Fibroblast of lung (primary cell): ENCODE measurements at regions not wholly inside any gene's neighbourhood (a gene's known extent, or its start where the extent isn't known, plus 50 kb on each side); places are given as distances from the start of the nearest gene placed in this dataset.
"Not testable (repeated sequence)": the region's sequence is repeated elsewhere in the genome, so short reads cannot be mapped to it uniquely, and the experiment has no call there.

Source experiments
- CTCF ChIP-seq, 2 donors: IDR thresholded peaks in 1 of 2; conservative IDR thresholded peaks in 1 of 2; 1 replicate in 1 of 2; 2 replicates in 1 of 2; pipeline ENCODE4 v1.5.1; 2011 to 2012; ENCODE audit warnings: low read length in 2 of 2, control low read depth in 1 of 2, inconsistent platforms in 1 of 2, low read depth in 1 of 2, mild to moderate bottlenecking in 1 of 2
- EZH2 ChIP-seq: IDR thresholded peaks from 2 replicates; pipeline ENCODE4 v1.5.1; 2012; ENCODE audit warnings: low read length, control low read depth, mild to moderate bottlenecking; ENCODE audit errors: missing control alignments

- TF ChIP-seq CTCF (conservative IDR thresholded peaks at IDR 0.05 in 1 of 2, IDR thresholded peaks at IDR 0.05 in 1 of 2; ENCODE audit: low read depth in 1 of 2, low read length in 2 of 2); EZH2: not testable (repeated sequence)
Observed at GRCh38 chr9:41075671-41076070, 52.8 kb downstream of the FOXD4L6 start.
